Posterior cingulate gyrus (tissue), 11 donors: ENCODE measurements at regions not wholly inside any gene's neighbourhood (a gene's known extent, or its start where the extent isn't known, plus 50 kb on each side); places are given as distances from the start of the nearest gene placed in this dataset.
"Not testable (repeated sequence)": the region's sequence is repeated elsewhere in the genome, so short reads cannot be mapped to it uniquely, and the experiment has no call there.

ENCODE experiments used
- DNase-seq, 10 donors: peaks; one replicate each; pipeline versions ENCODE4 v3.0.0 to v3.0.0-alpha.2; 2020 to 2021; ENCODE audit warnings: mixed read lengths in 3 of 10
- intact Hi-C: fragments of 100-400 bp; cut with DNase I; formaldehyde crosslinking; loops from one replicate; pipeline ENCODE4 v1.15.1; 2023

- no peak for DNase-seq
- intact Hi-C loops: no loop called here
Observed at GRCh38 chr21:32929633-32930038, 96.1 kb upstream of the OLIG2 start.

DNA sequence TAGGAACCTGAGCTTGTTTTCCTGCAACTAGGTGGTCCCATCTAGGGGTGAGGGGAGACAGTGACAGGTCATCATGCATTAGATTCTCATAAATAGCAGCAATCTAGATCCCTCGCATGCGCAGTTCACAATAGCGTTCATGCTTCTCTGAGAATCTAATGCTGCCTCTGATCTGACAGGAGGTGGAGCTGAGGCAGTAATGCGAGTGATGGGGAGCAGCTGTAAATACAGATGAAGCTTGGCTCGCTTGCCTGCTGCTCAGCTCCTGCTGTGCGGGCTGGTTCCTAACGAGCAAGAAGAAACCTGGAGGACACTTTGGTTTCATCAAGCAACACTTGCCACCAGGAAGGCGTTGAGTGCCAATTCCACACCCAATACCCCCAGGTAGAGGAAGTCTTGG, 95.1 kb upstream of the OLIG2 start:
- intact Hi-C loops: no loop called here
- no peak for DNase-seq

GRCh38 chr21:32934068-32934467, 91.7 kb upstream of the OLIG2 start:
- intact Hi-C loops, DNase-seq: not testable (repeated sequence)

DNA sequence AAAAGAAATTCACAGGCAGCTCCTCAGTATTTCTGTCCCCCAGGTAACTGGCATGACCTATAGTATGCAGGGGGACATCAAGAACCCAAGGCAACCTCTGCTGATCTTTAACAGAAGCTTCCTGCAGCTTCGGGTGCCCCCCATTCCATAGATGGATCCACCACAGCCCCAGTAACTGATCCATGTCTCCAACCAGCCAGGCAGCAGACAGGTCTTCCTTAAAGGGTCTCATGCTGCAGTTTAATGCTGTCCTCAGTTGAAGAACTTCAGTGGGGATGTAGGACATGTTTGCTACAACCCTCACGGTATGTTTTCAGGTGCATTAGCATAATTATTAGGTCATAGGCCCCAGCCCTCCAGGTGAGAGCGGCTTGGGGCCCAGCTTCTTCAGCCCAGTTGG, 90.9 kb upstream of the OLIG2 start:
- no peak for DNase-seq
- intact Hi-C loops: no loop called here

- DNase-seq: peak in 3 of 10 donors; percentile 42 to 64 (median 46)
- intact Hi-C loops: loop anchor here (2.0 to 10.0 kb wide), 3 partner anchors 84 to 254 kb away; partner anchors contain the start of gene OLIG2
Observed at GRCh38 chr21:32940079-32941014, 85.4 kb upstream of the OLIG2 start.

DNA sequence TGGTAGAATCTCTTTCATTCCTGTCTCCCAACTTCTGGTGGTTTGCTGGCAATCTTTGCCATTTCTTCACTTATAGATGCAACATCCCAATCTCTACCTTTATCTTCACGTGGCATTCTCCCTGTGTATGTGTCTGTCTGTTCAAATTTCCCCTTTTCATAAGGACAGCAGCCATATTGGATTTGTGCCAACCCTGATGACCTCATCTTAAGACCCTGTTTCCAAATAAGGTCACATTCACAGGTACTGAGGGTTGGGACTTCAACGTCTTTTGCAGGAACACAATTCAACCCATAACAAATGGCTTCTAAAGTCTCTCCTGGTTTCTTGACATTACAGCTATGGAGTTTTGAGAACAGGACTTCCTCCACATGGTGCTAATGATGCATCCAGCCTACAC, 84.5 kb upstream of the OLIG2 start:
- intact Hi-C loops: loop anchor here (2.0 to 10.0 kb wide), 3 partner anchors 84 to 254 kb away; partner anchors contain the start of gene OLIG2
- DNase-seq: no peak

DNA sequence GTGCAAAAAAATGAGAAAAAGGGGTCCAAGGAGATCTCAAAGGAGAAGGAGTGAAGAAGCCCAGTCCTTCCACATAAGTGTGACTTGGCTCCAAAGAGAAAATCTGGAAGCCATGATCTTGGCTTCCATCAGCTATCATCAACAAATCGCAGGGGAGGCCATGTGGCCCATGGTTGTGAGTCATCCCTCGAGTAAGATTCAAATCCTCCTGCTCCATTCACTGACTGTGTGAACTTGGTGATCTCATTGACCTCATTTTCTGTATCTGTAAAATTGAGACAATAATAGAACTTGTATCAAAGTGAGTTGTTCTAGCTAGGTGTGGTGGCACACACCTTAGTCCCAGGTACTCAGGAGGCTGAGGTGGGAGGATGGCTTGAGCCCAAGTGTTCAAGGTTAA, 79.1 kb upstream of the OLIG2 start:
- intact Hi-C loops: loop anchor here (10.0 kb wide), 1 partner anchor 248 kb away; no protein-coding TSS in a partner anchor
- DNase-seq: no peak

DNA sequence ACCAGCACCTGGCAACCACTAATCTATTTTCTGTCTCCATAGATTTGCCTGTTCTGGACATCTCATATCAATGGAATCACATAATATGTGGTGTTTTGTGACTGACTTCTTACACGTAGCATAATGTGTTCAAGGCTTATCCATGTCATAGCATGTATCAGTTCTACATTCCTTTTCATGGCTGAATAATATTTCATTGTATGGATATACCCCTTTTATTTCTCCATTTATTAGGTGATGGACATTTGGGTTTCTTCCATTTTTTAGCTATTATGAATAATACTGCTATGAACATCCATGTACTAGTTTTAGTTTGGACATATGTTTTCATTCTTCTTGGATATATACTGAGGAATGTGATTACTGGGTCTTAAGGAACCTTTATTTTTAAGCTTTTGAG, 78.0 kb upstream of the OLIG2 start:
- DNase-seq: no peak
- intact Hi-C loops: loop anchor here (10.0 kb wide), 1 partner anchor 247 kb away; no protein-coding TSS in a partner anchor

GRCh38 chr21:32949701-32950100, 76.0 kb upstream of the OLIG2 start:
- DNase-seq: peak in 6 of 10 donors; percentile 33 to 96 (median 60)
- intact Hi-C loops: loop anchor here (10.0 kb wide), 1 partner anchor 245 kb away; no protein-coding TSS in a partner anchor

DNA sequence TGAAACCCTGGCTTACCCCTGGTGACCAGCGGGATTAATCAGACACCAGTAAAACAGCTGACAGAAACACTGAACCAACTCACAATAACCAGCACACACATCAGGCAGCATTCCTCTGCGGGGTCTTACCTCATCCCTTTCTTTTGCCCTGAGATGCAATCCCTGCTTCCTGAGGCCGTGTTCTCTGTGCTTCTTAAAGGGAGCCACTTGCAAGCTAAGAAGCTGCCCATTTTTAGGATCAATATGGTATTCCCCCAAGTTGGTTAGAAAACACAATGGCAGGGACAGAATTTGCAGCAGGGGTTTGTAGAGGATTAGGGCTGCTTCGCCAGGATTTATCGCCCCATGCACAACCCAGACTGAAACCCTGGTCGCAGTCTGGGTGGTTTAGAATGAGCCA, 74.7 kb upstream of the OLIG2 start:
- intact Hi-C loops: no loop called here
- no peak for DNase-seq

GRCh38 chr21:32954353-32954752, 71.4 kb upstream of the OLIG2 start:
- intact Hi-C loops: no loop called here

DNA sequence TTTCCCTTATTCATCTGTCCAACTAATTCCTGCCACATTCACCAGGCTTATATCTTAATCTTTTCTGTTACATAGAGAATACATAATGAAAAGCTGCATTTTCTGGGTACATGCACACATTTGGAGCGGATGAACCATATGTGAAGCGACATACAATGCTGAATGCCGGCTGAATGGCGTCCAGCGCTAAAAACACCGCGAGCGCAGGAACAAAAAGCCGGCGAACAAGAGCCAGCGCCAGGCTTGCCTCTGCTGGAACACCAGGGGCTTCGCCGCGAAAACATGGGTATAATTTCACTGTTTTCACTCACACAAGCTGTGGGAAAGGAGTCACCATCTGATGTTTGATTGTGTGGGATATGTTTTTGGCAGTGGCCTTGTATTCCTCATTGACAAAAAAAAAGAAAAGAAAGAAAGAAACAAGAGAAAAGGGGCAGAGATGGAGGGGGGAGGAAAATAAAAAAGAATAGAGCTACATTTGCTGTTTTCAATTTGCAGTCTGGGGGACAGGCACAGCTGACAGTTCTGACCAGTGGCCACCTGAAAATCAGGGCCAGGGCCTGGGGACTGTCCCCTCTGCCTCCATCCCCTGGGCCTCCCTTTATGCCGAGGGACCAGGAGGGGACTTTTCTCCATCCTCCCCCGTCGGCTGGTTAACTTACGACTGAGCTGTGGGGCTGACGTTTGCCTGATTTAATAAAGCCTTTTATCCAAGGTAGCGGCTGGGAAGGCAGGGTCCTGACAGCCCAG, 70.2 kb upstream of the OLIG2 start:
- intact Hi-C loops: no loop called here
- DNase-seq: peak in 7 of 10 donors; percentile 34 to 89 (median 44)

More at GRCh38 chr21:32954353-32954752, 71.4 kb upstream of the OLIG2 start:
- no peak for DNase-seq

- no peak for DNase-seq
- intact Hi-C loops: no loop called here
Observed at GRCh38 chr21:32956061-32956656, 69.6 kb upstream of the OLIG2 start.

DNA sequence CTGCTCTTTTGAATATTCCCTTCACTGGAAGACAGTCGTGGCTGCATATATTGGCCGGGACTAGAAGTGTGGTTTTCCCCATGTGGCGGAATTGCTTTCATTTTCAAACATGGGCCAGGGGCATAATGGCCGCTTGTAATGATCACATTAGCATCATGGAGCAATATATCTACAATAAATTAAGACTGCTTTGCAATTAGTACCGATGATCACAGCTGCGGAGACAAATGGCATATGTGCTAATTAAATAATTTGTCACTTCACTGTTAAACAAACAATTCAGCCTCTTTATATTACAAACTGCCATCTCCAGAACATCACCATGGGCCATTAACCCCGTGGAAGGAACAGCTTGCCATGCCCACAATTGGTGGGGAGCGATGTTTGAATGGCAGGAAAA, 68.2 kb upstream of the OLIG2 start:
- intact Hi-C loops: no loop called here
- DNase-seq: no peak

DNA sequence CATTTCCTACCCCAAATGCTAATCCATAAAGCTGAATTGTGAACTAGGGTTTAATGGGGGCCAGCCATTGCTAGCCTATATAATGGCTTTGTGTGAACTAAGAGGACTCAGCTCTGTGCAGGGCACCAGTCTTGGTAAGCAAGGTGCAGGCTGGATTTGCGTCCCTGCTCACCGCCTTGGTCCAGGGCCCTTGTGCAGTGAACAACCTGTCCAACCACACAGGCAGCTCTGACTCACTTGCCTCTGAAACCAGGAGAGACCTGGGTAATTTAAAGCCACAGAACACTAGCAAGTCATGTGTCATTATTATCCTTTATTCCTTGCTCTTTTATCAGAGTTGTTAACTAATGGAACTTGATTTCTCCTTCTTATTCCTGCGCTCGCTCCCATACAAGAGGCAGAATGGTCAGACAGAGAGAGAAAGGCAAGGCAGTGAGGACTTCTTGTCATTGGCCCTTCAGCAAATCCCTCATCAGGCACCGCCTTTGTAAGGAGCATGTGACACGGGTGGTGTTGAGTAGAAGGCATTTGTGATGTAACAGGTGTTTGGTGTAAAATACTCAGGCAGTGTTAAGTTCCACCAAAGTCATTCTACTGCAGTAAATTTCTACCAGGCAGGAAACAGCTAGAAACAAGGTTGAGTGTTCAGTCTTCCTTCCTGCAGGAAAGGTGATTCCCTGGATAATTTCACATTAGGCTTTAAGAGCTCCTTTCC, 67.3 kb upstream of the OLIG2 start:
- intact Hi-C loops: no loop called here
- no peak for DNase-seq

DNA sequence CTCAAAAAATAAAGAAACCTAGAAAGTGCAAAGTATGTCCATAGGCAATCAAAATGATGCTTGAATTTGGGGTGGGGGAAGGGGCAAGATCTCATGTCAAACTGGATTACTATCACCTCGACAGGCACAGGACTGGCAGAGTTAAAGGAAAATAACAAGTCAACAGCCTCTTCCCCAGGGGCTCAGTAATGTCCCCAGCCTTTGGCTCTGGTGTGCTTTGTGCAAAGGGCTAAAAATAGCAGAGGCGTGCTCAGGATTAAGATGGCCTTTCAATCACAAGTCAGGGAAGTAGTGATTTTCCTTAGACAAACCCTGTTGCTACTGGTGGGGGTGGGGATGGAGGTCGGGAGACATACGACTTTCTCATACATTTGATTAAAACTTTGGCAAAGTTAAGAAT, 63.5 kb upstream of the OLIG2 start:
- no peak for DNase-seq
- intact Hi-C loops: no loop called here

DNA sequence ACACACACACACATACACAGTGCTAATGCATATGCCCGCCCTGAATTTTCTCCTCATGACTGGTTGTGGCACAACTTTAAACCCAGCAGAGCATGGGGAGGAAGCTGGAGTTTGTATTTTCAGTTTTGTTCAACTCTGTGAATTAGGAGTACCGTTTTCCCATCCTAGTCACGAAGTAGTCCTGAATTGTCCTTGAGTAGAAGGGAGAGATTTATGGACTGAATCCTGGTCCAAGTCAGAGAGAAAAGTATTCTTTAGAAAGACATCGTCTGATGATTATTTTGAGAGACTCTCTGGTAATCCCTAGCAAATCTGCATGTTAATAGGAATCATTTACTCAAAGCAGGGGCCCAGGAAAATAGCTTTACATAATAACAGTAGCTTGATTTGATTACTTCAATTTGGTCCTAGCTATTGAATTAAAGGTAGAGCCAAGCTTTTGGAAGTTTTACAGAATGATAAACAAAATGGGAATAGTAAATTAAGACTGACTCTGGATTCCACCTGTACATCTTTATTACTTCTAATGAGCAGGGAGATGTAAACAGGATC, 60.5 kb upstream of the OLIG2 start:
- DNase-seq: no peak
- intact Hi-C loops: no loop called here

- DNase-seq: no peak
- intact Hi-C loops: no loop called here
Observed at GRCh38 chr21:32966120-32966519, 59.6 kb upstream of the OLIG2 start.

DNA sequence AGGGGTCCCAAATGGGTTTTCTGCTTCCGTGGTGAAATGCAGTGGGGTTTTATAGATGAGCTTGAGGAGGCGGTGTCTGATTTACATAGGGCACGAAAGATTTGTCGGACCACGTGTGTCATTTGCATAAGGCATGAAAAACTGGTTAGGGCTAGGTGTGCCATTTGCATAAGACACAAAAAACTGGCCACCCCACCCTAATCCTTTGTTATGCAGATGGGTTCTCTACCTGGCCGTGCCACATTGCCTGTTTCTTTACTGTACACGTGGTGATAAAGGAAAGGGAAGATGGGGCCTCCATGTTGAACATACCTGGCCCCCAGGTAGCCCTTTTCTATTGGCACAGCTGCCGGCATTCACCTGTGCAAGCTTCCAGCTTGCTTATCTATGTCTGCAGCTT, 57.6 kb upstream of the OLIG2 start:
- intact Hi-C loops, DNase-seq: not testable (repeated sequence)

DNA sequence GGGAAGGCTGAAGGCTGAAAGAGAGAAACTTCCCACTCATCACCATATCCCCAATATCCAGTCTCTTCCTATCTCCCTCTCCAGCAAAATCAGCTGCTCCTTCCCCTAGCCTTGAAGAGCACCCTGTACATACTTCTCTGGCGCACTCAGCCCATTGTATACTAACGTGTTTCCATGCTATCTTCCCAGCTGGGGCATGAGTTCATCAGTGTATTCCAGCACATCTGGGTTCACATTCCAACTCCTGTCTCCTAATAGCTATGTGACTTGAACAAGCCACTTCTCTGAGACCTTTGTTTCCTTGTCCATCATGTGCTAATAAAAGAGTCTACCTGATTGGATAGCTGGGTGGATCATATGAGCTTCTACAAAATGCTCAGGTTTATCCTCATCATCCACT, 51.1 kb upstream of the OLIG2 start:
- intact Hi-C loops: loop anchor here (10.0 kb wide), 1 partner anchor 50 kb away; the partner anchor contains the start of gene OLIG2
- DNase-seq: no peak
